ENCODE measurements at regions not wholly inside any gene's neighbourhood (a gene's known extent, or its start where the extent isn't known, plus 50 kb on each side); places are given as distances from the start of the nearest gene placed in this dataset.

GRCh38 chr17:72219137-72219823 is 98.5 kb downstream of the SOX9 start:
- H3K36me3 Mint-ChIP-seq = no peaks in the 10 kb centered on the region
- DNase-seq (ENCODE audit: low spot score) = peak; percentile 50
- H3K27ac Mint-ChIP-seq = no peak overlapping the region
- H3K4me3 Mint-ChIP-seq = peak overlapping the region; percentile 75
- peaks cover 52% of the 10 kb centered on the region for H3K4me1 Mint-ChIP-seq
- H3K9me3 Mint-ChIP-seq = peaks cover 2% of the 10 kb centered on the region; the same call in 1 of the 2 replicates
- ATAC-seq = peak; percentile 66
- H3K27me3 Mint-ChIP-seq (ENCODE audit: low read depth) = peaks cover 82% of the 10 kb centered on the region
- POLR2A ChIA-PET = interaction anchor here (0.6 kb wide), 1 partner anchor 97 kb away, joined by 4 read pairs; no protein-coding TSS in a partner anchor
- CTCF ChIA-PET = no interaction called here
- TF ChIP-seq STAT6 (CRISPR knock-in tag; conservative IDR thresholded peaks at IDR 0.05; ENCODE audit: low read depth) = no peak
- no peak for TF ChIP-seq PRDM15 (CRISPR knock-in tag; IDR thresholded peaks at IDR 0.05)
- TF ChIP-seq ETV6 (CRISPR knock-in tag; IDR thresholded peaks at IDR 0.05) = no peak
- TF ChIP-seq JUN (CRISPR knock-in tag; IDR thresholded peaks at IDR 0.05) = no peak
- no peak for TF ChIP-seq ZNF138 (CRISPR knock-in tag; conservative IDR thresholded peaks at IDR 0.05)
- TF ChIP-seq PREB (CRISPR knock-in tag; IDR thresholded peaks at IDR 0.05; ENCODE audit: borderline replicate concordance) = no peak
- TF ChIP-seq ZNF317 (CRISPR knock-in tag; IDR thresholded peaks at IDR 0.05; ENCODE audit: borderline replicate concordance, low read depth) = no peak
- TF ChIP-seq CDX4 (CRISPR knock-in tag; IDR thresholded peaks at IDR 0.05; ENCODE audit: borderline replicate concordance) = no peak
- no peak for TF ChIP-seq ZMAT4 (CRISPR knock-in tag; IDR thresholded peaks at IDR 0.05)
- no peak for TF ChIP-seq ELF4 (CRISPR knock-in tag; IDR thresholded peaks at IDR 0.05; ENCODE audit: low read depth)
- no peak for TF ChIP-seq ZNF423 (CRISPR knock-in tag; IDR thresholded peaks at IDR 0.05)

GRCh38 chr17:72219824-72220493 is 99.1 kb downstream of the SOX9 start:
- peak overlapping the region; percentile 75 for H3K4me3 Mint-ChIP-seq
- TF ChIP-seq ZNF416 (CRISPR knock-in tag; IDR thresholded peaks at IDR 0.05) (no peak), MYBL2 (CRISPR knock-in tag; IDR thresholded peaks at IDR 0.05) (no peak), IRF2 (CRISPR knock-in tag; IDR thresholded peaks at IDR 0.05; ENCODE audit: borderline replicate concordance, low read depth) (no peak), FOXP1 (CRISPR knock-in tag; IDR thresholded peaks at IDR 0.05; ENCODE audit: borderline replicate concordance) (no peak), TP53 (CRISPR knock-in tag; IDR thresholded peaks at IDR 0.05) (no peak), KAT7 (CRISPR knock-in tag; IDR thresholded peaks at IDR 0.05; ENCODE audit: borderline replicate concordance) (no peak), HMGA2 (CRISPR knock-in tag; IDR thresholded peaks at IDR 0.05) (no peak), MXD4 (CRISPR knock-in tag; IDR thresholded peaks at IDR 0.05; ENCODE audit: borderline replicate concordance) (no peak), ZNF219 (CRISPR knock-in tag; IDR thresholded peaks at IDR 0.05; ENCODE audit: borderline replicate concordance) (no peak), FOXJ3 (CRISPR knock-in tag; IDR thresholded peaks at IDR 0.05; ENCODE audit: borderline replicate concordance) (no peak), SMAD3 (CRISPR knock-in tag; IDR thresholded peaks at IDR 0.05; ENCODE audit: borderline replicate concordance) (no peak), CBFB (CRISPR knock-in tag; IDR thresholded peaks at IDR 0.05; ENCODE audit: low read depth) (no peak)
- H3K27ac Mint-ChIP-seq = no peak overlapping the region
- H3K27me3 Mint-ChIP-seq (ENCODE audit: low read depth) = peaks cover 85% of the 10 kb centered on the region
- H3K9me3 Mint-ChIP-seq = no peaks in the 10 kb centered on the region
- DNase-seq (ENCODE audit: low spot score) (no peak), ATAC-seq (peak; percentile 17)
- ChIA-PET POLR2A (interaction anchor here (0.6 kb wide), 1 partner anchor 96 kb away, joined by 4 read pairs; no protein-coding TSS in a partner anchor), CTCF (no interaction called here)
- H3K4me1 Mint-ChIP-seq = peaks cover 52% of the 10 kb centered on the region
- H3K36me3 Mint-ChIP-seq = no peaks in the 10 kb centered on the region

All from WTC11 (cell line).